GM18909 (cell line): ENCODE measurements at regions not wholly inside any gene's neighbourhood (a gene's known extent, or its start where the extent isn't known, plus 50 kb on each side); places are given as distances from the start of the nearest gene placed in this dataset.
"Not testable (repeated sequence)": the region's sequence is repeated elsewhere in the genome, so short reads cannot be mapped to it uniquely, and the experiment has no call there.

Experiments used
- ATAC-seq: cut with Tn5 transposase; IDR thresholded peaks from one replicate; pipeline ENCODE4 v1.9.1; 2021; ENCODE audit warnings: mild to moderate bottlenecking; ENCODE audit not compliant: unreplicated experiment, poor library complexity

- ATAC-seq = not testable (repeated sequence)
These were observed 354.0 kb upstream of the JARID2 start for GRCh38 chr6:14891820-14892375.

- no peak for ATAC-seq
These were observed 351.8 kb upstream of the JARID2 start for GRCh38 chr6:14894105-14894504.

- ATAC-seq = no peak
These were observed 349.4 kb upstream of the JARID2 start for GRCh38 chr6:14896475-14896874.

- ATAC-seq = no peak
These were observed 348.0 kb upstream of the JARID2 start for GRCh38 chr6:14897831-14898230.

- not testable (repeated sequence) for ATAC-seq
These were observed 346.4 kb upstream of the JARID2 start for GRCh38 chr6:14899441-14899840.

- ATAC-seq = no peak
These were observed 344.9 kb upstream of the JARID2 start for GRCh38 chr6:14900919-14901318.

- no peak for ATAC-seq
These were observed 342.5 kb upstream of the JARID2 start for GRCh38 chr6:14903176-14904038.

GRCh38 chr6:14905201-14905600 is 340.7 kb upstream of the JARID2 start:
- no peak for ATAC-seq

- no peak for ATAC-seq
These were observed 339.2 kb upstream of the JARID2 start for GRCh38 chr6:14906621-14907020.

- ATAC-seq = peak; percentile 89
These were observed 334.9 kb upstream of the JARID2 start for GRCh38 chr6:14910692-14911547.

- no peak for ATAC-seq
These were observed 333.6 kb upstream of the JARID2 start for GRCh38 chr6:14912226-14912625.

- no peak for ATAC-seq
These were observed 333.2 kb upstream of the JARID2 start for GRCh38 chr6:14912706-14913105.

- ATAC-seq = no peak
These were observed 331.9 kb upstream of the JARID2 start for GRCh38 chr6:14913931-14914330.

GRCh38 chr6:14915888-14916832 is 329.7 kb upstream of the JARID2 start:
- ATAC-seq = no peak

- no peak for ATAC-seq
These were observed 328.6 kb upstream of the JARID2 start for GRCh38 chr6:14917109-14917910.

GRCh38 chr6:14918200-14918907 is 327.5 kb upstream of the JARID2 start:
- no peak for ATAC-seq

GRCh38 chr6:14919038-14919670 is 326.7 kb upstream of the JARID2 start:
- no peak for ATAC-seq

GRCh38 chr6:14920276-14920675 is 325.6 kb upstream of the JARID2 start:
- no peak for ATAC-seq
